HG02973 (cell line): ENCODE measurements at regions not wholly inside any gene's neighbourhood (a gene's known extent, or its start where the extent isn't known, plus 50 kb on each side); places are given as distances from the start of the nearest gene placed in this dataset.
"Not testable (repeated sequence)": the region's sequence is repeated elsewhere in the genome, so short reads cannot be mapped to it uniquely, and the experiment has no call there.

Experiments
- ATAC-seq: cut with Tn5 transposase; IDR thresholded peaks from one replicate; pipeline ENCODE4 v1.9.1; 2021; ENCODE audit warnings: moderate library complexity; ENCODE audit not compliant: unreplicated experiment

GRCh38 chr5:17817990-17818389 lies 183.7 kb downstream of the TAF11L14 start:
- ATAC-seq = no peak

GRCh38 chr5:17819783-17820182 lies 185.5 kb downstream of the TAF11L14 start:
- no peak for ATAC-seq

- ATAC-seq = no peak
Observed at GRCh38 chr5:17828681-17829080, 194.4 kb downstream of the TAF11L14 start.

GRCh38 chr5:17829456-17829855 lies 195.2 kb downstream of the TAF11L14 start:
- ATAC-seq = no peak

GRCh38 chr5:17831279-17831678 lies 197.0 kb downstream of the TAF11L14 start:
- ATAC-seq = no peak

- no peak for ATAC-seq
Observed at GRCh38 chr5:17832949-17833745, 198.9 kb downstream of the TAF11L14 start.

GRCh38 chr5:17837757-17838156 lies 203.5 kb downstream of the TAF11L14 start:
- no peak for ATAC-seq

- no peak for ATAC-seq
Observed at GRCh38 chr5:17838469-17838868, 204.2 kb downstream of the TAF11L14 start.

GRCh38 chr5:17839848-17840247 lies 205.6 kb downstream of the TAF11L14 start:
- no peak for ATAC-seq

GRCh38 chr5:17846496-17846895 lies 212.2 kb downstream of the TAF11L14 start:
- ATAC-seq = no peak

- ATAC-seq = no peak
Observed at GRCh38 chr5:17847286-17847685, 213.0 kb downstream of the TAF11L14 start.

- no peak for ATAC-seq
Observed at GRCh38 chr5:17852111-17852510, 217.9 kb downstream of the TAF11L14 start.

- ATAC-seq = no peak
Observed at GRCh38 chr5:17852740-17853139, 218.5 kb downstream of the TAF11L14 start.

- ATAC-seq = no peak
Observed at GRCh38 chr5:17854901-17855300, 220.6 kb downstream of the TAF11L14 start.

- no peak for ATAC-seq
Observed at GRCh38 chr5:17860660-17861315, 226.5 kb downstream of the TAF11L14 start.

- ATAC-seq = not testable (repeated sequence)
Observed at GRCh38 chr5:17864903-17865302, 230.6 kb downstream of the TAF11L14 start.

- ATAC-seq = not testable (repeated sequence)
Observed at GRCh38 chr5:17865966-17866365, 231.7 kb downstream of the TAF11L14 start.

GRCh38 chr5:17872204-17872603 lies 237.9 kb downstream of the TAF11L14 start:
- no peak for ATAC-seq

GRCh38 chr5:17878541-17878940 lies 244.3 kb downstream of the TAF11L14 start:
- no peak for ATAC-seq

- no peak for ATAC-seq
Observed at GRCh38 chr5:17879276-17879675, 245.0 kb downstream of the TAF11L14 start.

- no peak for ATAC-seq
Observed at GRCh38 chr5:17880869-17881268, 246.6 kb downstream of the TAF11L14 start.

GRCh38 chr5:17882760-17883488 lies 248.7 kb downstream of the TAF11L14 start:
- no peak for ATAC-seq
